ENCODE measurements at regions not wholly inside any gene's neighbourhood (a gene's known extent, or its start where the extent isn't known, plus 50 kb on each side); places are given as distances from the start of the nearest gene placed in this dataset.

DNA sequence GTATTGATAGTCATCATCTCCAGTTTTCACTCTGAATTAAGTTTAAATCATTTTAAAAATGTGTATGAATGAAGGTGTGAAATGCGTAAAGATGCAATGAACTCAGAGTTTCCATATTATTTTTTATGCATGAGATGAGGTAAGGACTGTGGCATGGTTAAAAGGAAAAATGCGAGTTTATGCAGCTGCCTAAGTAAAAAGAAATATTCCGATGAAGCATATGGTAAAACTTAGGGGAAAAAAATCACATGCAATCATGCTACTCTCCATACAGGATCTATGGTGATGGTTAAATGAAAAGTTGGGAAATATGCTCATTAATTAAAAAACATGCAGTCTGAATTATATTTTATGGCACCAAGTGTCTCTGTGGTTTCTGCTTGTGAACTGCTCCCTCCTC is 77.5 kb upstream of the SP8 start:
- TF ChIP-seq SP1 (IDR thresholded peaks at IDR 0.05) (no peak), ARNT (IDR thresholded peaks at IDR 0.05) (no peak)
- TF ChIP-seq, protein P1, sequence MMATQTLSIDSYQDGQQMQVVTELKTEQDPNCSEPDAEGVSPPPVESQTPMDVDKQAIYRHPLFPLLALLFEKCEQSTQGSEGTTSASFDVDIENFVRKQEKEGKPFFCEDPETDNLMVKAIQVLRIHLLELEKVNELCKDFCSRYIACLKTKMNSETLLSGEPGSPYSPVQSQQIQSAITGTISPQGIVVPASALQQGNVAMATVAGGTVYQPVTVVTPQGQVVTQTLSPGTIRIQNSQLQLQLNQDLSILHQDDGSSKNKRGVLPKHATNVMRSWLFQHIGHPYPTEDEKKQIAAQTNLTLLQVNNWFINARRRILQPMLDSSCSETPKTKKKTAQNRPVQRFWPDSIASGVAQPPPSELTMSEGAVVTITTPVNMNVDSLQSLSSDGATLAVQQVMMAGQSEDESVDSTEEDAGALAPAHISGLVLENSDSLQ (IDR thresholded peaks at IDR 0.05), result no peak
